ENCODE measurements at regions not wholly inside any gene's neighbourhood (a gene's known extent, or its start where the extent isn't known, plus 50 kb on each side); places are given as distances from the start of the nearest gene placed in this dataset.

DNA sequence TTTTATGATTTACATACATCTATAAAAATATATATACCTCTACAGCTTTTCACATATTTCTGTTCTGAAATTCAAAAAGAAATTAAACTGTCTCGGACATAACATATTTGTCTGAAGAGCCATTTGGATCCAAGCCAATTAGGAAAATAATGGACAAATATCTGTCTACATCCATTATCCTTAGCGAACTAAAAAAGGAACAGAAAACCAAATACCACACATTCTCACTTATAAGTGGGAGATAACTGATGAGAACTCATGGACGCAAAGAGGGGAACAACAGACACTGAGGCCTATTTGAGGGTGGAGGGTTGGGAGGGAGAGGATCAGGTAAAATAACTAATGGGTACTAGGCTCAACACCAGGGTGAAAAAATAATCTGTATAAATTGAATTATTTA, 829.4 kb upstream of the ALCAM start:
- H3K4me1 Mint-ChIP-seq (ENCODE audit: low read depth, unreplicated experiment): no peaks in the 10 kb centered on the region
- no peaks in the 10 kb centered on the region for H3K27me3 Mint-ChIP-seq (ENCODE audit: insufficient read depth, unreplicated experiment)
- H3K36me3 ChIP-seq (ENCODE audit: control insufficient read depth, insufficient read depth, low read length): no peaks in the 10 kb centered on the region
- ChIA-PET CTCF (no interaction called here), POLR2A (no interaction called here)
- H3K4me3 ChIP-seq (ENCODE audit: low read depth, low read length): no peak overlapping the region
- TF ChIP-seq, protein P1, sequence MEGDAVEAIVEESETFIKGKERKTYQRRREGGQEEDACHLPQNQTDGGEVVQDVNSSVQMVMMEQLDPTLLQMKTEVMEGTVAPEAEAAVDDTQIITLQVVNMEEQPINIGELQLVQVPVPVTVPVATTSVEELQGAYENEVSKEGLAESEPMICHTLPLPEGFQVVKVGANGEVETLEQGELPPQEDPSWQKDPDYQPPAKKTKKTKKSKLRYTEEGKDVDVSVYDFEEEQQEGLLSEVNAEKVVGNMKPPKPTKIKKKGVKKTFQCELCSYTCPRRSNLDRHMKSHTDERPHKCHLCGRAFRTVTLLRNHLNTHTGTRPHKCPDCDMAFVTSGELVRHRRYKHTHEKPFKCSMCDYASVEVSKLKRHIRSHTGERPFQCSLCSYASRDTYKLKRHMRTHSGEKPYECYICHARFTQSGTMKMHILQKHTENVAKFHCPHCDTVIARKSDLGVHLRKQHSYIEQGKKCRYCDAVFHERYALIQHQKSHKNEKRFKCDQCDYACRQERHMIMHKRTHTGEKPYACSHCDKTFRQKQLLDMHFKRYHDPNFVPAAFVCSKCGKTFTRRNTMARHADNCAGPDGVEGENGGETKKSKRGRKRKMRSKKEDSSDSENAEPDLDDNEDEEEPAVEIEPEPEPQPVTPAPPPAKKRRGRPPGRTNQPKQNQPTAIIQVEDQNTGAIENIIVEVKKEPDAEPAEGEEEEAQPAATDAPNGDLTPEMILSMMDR (IDR thresholded peaks at IDR 0.05; ENCODE audit: insufficient read depth in 1 of 2, low read depth in 1 of 2, low read length in 1 of 2, severe bottlenecking in 1 of 2, unreplicated experiment in 1 of 2): no peak
- no peaks in the 10 kb centered on the region for H3K9me3 Mint-ChIP-seq (ENCODE audit: unreplicated experiment)
- BruUV-seq (replicated peaks): no TSS peak
- H3K36me3 Mint-ChIP-seq (ENCODE audit: insufficient read depth, unreplicated experiment): no peaks in the 10 kb centered on the region
- H3K9me3 ChIP-seq: no peaks in the 10 kb centered on the region; the same call in 1 of the 2 replicates
- no peak for DNase-seq
- no peaks in the 10 kb centered on the region for H3K4me1 ChIP-seq
- H3K27me3 ChIP-seq (replicated peaks; ENCODE audit: control insufficient read depth, insufficient read depth, low read length): no peaks in the 10 kb centered on the region
- H3K27ac Mint-ChIP-seq (ENCODE audit: unreplicated experiment): no peak overlapping the region
- intact Hi-C loops (cut with micrococcal nuclease; ENCODE audit: unreplicated experiment): no loop called here
- no peak overlapping the region for H3K4me3 Mint-ChIP-seq (ENCODE audit: unreplicated experiment)

DNA sequence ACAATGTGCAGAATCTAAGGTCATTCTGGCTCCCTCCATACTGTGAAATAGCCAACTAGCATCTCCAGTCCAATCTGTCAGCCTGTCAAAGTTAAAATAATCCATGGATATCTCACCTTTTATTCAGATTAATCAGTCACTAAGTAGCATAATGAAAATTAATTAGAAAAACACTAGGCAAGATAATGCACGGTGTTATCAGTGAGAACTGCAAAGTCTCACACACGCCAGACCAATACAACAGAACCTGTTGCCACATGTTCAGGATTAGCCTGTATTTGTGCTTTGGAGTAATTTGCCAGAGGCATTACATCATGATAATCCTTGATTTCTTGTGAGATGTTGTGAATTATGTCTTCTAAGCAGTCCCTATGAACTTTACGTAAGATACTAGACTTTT, 820.4 kb upstream of the ALCAM start:
- H3K36me3 ChIP-seq (ENCODE audit: control insufficient read depth, insufficient read depth, low read length): no peaks in the 10 kb centered on the region
- ChIA-PET CTCF (no interaction called here), POLR2A (no interaction called here)
- TF ChIP-seq, protein P1 (IDR thresholded peaks at IDR 0.05; ENCODE audit: insufficient read depth in 1 of 2, low read depth in 1 of 2, low read length in 1 of 2, severe bottlenecking in 1 of 2, unreplicated experiment in 1 of 2): no peak
- no peak for DNase-seq
- Mint-ChIP-seq H3K4me1 (ENCODE audit: low read depth, unreplicated experiment) (no peaks in the 10 kb centered on the region), H3K9me3 (ENCODE audit: unreplicated experiment) (no peaks in the 10 kb centered on the region), H3K4me3 (ENCODE audit: unreplicated experiment) (no peak overlapping the region), H3K27ac (ENCODE audit: unreplicated experiment) (no peak overlapping the region), H3K36me3 (ENCODE audit: insufficient read depth, unreplicated experiment) (no peaks in the 10 kb centered on the region), H3K27me3 (ENCODE audit: insufficient read depth, unreplicated experiment) (peaks cover 2% of the 10 kb centered on the region)
- H3K27me3 ChIP-seq (replicated peaks; ENCODE audit: control insufficient read depth, insufficient read depth, low read length): no peaks in the 10 kb centered on the region
- BruUV-seq (replicated peaks): no TSS peak
- H3K4me3 ChIP-seq (ENCODE audit: low read depth, low read length): no peak overlapping the region
- H3K9me3 ChIP-seq: no peaks in the 10 kb centered on the region
- intact Hi-C loops (cut with micrococcal nuclease; ENCODE audit: unreplicated experiment): no loop called here
- no peaks in the 10 kb centered on the region for H3K4me1 ChIP-seq

DNA sequence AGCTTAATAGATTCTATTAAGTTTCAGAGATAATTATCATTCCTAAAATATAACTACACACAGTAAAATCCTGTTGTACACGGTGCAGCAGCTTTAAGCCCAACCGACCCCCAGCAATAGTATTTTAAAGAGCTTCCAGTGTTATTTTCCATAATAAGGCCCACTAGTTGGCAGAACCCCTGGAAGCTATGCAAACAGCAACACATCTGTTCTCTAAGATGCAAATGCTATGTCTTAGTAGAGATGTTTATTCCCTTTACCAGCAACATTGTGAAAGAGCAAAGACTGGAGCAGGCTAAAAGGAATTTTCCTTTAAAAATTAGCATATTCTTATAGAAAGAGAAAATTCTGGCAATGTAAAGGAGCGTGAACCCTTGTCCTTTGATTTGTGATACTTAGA, 819.7 kb upstream of the ALCAM start:
- Histone ChIP-seq H3K36me3 (ENCODE audit: control insufficient read depth, insufficient read depth, low read length) (no peaks in the 10 kb centered on the region), H3K9me3 (no peaks in the 10 kb centered on the region), H3K27me3 (replicated peaks; ENCODE audit: control insufficient read depth, insufficient read depth, low read length) (no peaks in the 10 kb centered on the region), H3K4me3 (ENCODE audit: low read depth, low read length) (no peak overlapping the region), H3K4me1 (no peaks in the 10 kb centered on the region)
- Mint-ChIP-seq H3K4me3 (ENCODE audit: unreplicated experiment) (no peak overlapping the region), H3K36me3 (ENCODE audit: insufficient read depth, unreplicated experiment) (no peaks in the 10 kb centered on the region), H3K27me3 (ENCODE audit: insufficient read depth, unreplicated experiment) (peaks cover 2% of the 10 kb centered on the region), H3K27ac (ENCODE audit: unreplicated experiment) (no peak overlapping the region), H3K4me1 (ENCODE audit: low read depth, unreplicated experiment) (no peaks in the 10 kb centered on the region), H3K9me3 (ENCODE audit: unreplicated experiment) (no peaks in the 10 kb centered on the region)
- POLR2A ChIA-PET: no interaction called here
- CTCF ChIA-PET: no interaction called here
- DNase-seq: no peak
- intact Hi-C loops (cut with micrococcal nuclease; ENCODE audit: unreplicated experiment): no loop called here
- BruUV-seq (replicated peaks): no TSS peak
- TF ChIP-seq, protein P1 (IDR thresholded peaks at IDR 0.05; ENCODE audit: insufficient read depth in 1 of 2, low read depth in 1 of 2, low read length in 1 of 2, severe bottlenecking in 1 of 2, unreplicated experiment in 1 of 2): no peak

Data from Caco-2 (cell line).